Stimulated activated CD4-positive, alpha-beta T cell treated with anti-CD3 and anti-CD28 coated beads, Interleukin-2, amount 100 ng/mL, for 4 hours (primary cell): ENCODE measurements at regions not wholly inside any gene's neighbourhood (a gene's known extent, or its start where the extent isn't known, plus 50 kb on each side); places are given as distances from the start of the nearest gene placed in this dataset.

Experiments used
- DNase-seq: peaks from one replicate; pipeline ENCODE4 v3.0.0-alpha.2; 2020; ENCODE audit warnings: low read depth

DNA sequence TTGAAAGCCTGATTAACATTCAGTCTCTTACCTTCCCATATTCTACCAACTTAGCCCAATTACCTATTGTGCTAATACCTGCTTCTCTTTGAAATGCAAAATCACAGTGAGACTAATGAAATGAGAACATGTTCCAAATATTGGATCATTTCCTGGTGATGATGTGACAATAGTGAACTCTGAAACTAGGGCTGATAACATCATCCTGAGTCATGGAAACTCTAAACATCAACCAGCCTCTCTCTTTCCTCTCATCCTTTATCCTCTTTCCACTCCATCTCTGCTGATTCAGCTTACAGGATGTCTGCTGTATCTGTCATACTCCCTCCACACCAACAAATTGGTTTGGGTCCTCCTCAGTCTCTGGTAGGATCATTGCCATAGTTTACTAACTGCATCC, 98.8 kb upstream of the NCKAP5 start:
- no peak for DNase-seq

DNA sequence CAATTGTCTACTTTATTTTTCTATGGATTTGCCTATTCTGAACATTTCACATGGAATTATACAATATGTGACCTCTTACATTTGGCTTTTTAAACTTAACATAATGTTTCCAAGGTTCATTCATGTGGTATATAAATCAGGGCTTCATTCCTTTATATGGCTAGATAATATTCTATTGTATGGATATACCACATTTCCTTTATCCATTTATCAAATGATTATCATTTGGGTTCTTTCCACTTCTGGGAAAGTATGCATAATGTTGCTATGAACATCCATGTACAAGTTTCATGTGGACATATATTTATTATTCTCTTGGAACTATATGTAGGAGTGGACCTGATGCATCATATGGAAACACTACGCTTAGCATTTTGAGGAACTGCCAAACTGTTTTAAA, 99.7 kb upstream of the NCKAP5 start:
- no peak for DNase-seq

DNA sequence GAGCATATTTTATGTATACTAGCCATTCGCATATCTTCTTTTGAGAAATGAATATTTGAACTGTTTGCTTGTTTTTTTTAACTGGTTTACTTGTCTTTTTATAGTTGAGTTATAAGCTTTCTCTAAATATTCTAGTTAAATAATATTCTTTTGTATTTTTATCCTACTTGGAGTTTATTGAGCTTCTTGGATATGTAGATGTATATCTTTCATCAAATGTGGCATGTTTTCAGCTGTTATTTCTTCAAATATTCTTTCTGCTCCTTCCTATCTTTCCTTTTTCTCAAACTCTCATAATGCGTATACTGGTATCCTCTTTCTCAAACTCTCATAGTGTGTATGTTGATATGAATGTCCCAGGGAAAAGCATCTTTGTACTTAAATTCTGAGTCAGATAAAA, 100.3 kb upstream of the NCKAP5 start:
- DNase-seq: no peak

DNA sequence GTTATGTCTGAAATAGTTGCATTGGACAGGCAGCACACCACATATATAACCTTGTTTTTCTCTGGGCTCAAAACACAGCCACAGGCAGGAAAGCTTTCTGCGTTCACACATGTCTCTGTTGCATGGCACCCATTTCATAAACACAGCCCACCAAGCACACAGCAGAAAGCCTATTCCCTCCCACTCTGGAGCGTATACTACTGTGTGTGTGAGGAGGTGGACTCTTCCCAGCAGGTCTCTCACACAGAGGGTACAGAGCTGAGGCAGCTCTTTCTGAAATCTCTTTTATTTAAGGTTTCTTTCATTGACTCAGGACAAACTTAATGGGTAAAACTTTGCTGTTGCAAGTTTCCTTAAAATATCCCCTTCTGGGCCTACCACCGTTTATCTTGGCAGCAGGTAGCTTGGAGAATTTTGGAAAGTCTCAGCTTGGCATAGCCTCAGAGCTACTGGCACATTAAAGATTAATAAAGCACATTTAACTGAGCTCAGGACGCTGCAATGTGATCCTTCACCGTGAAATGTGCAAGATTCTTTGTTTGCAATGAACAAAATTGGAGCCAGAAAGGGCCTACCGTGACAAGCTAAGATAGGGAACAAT, 105.1 kb upstream of the NCKAP5 start:
- DNase-seq: no peak

DNA sequence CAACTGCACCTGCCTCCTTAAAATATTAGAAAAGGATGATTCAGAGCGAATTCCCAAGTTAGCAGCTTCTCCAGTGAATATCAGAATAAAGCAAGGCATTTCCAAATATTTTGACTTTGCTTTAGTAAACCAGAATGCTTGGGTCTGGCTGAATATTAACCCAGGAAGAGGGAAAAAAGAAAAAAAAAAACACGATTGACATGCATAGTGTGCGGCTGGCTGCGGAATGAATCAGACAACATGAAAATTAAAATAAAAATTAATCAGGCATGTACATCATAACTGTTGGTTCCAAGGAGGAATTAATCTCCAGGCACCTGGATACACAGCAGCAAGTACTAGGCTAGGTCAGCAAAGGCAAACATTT, 105.8 kb upstream of the NCKAP5 start:
- DNase-seq: no peak

DNA sequence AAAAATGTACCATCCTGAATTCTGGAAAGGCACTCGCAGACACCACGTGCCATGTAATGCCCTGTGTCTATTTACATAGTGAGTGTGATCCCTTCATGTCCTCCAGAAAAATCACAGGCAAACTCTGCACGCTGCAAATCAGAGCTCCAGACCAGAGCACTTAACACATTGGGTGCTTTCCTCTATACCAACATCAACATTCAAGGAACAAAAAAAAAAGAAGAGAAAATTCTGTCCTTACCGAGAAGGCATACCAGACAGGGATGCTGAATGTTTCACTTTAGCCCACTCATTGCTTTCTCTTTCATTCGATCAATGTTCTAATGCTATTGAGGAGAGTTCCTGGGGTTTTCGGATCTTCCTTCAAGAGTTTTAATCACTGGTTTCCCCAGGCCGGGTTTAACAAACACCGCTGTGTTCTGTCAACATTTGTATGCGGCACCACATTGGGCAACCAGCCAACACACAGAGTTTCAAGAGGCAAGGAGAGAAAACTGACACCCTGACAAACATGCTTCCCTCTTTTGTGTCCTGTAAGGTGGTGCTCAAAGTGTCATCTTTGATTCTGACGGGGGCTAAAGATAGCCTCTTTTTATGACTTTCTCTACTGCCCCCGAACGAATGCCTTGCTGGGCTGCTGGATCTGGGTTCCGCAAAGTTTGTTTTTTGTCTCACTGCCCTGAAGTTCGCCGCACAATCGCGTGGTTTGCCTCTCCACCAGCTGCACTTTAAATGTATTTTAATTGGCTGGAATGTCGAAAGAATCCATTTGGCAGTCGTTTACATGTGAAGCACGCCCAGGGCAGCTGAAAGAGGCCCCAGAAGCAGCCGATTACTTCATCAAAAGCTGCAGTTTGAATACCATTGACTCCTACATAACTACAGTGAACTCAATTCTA, 106.4 kb upstream of the NCKAP5 start:
- no peak for DNase-seq

DNA sequence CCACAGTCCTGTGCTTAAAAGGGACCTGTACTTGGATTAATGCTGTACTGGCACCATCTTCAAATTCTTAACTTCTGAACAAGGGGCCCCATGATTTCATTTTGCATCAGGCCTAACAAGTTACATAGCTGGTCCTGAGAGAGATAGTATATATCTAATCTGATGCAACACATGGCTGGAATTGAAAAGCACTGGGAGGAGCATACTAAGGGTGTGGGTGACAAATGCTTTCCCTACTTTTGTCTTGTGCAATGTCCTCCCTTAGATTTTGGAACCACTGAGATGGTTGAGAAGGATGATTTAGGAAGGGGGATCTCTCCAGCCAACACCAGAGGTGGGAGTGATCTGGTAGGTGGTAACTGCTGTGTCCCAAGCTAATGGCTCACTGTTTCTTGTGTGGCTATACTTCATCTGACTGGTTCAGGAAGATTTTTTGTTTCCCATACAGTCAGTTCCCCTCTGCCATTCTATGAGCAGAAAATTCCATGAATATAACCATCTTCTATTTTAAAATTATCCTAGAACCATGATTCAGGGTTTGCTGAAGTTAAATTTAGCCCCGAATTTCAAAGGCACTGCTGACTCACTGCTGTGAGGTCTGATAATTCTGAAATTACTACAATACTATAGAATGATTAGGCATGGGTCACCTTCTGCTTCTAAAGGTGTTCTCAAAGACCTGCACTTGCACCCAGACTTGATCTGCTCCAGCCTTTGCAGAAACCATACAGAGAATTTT, 108.3 kb upstream of the NCKAP5 start:
- DNase-seq: no peak

DNA sequence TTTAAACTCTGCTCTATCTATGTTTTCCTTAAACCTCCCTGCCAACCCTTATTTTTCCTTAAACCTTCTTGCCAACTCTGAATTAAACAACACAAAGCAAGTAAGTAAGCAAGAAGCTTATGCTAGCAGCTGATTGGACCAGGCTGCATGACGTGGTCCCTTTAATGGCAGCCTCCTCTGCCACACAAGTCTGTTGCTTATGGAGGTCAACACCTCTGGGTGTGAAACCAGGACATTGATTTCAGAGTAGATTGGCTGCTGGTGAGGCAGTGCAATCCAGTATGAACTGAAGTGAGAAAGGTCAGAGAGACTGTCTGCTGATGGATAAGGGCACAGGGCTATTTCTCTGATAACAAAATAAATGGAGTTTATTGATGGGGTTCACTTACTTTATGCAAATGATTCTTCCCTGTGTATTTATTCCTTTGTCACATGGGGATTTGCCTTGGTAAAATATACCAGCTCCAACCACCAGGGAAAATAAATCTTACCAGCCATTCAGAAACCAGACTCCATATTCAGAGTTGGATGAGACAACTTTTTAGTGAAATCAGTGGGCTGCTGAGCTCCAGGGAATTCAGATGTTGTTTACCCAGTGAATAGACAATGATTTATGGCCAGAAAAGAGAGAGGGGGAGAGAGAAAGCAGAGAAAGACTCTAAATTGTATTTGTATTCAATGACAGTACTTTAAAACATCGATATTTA, 112.2 kb upstream of the NCKAP5 start:
- no peak for DNase-seq

DNA sequence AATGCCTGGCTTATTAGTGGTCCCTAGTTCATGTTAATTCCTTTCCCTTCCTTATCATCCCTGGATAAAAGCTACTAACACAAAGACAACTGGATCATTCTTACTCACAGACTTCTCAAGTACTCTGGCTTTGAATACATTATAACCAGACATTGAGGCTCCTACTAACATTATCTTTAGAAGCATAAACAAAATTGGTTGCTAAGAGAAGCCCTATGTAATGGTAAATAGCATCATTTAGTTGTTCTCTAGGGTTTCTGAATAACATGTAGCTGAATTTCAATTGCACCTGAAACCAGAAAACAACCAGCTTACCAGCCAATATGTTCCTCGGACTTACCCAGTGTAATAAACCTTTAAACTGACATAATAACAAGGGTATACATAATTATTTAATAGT, 114.1 kb upstream of the NCKAP5 start:
- DNase-seq: no peak

DNA sequence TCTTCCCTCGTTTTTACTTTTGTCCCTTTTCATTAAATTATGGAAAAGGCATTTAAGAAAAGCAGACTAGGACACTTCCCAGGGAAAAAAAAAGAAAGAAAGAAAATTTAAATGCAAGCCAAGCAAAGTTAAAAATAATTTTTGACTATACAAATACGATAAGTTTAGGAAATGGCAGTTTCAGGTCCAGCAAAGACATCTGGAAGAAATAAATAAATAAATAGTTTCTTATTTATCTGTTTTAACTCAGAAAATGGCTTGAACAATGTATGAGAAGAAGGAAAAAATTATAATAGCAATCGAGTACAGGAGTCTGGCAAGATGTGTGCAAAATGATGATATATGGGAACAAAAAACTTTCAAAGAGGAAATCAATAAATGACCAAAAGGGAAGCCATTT, 114.6 kb upstream of the NCKAP5 start:
- DNase-seq: no peak

DNA sequence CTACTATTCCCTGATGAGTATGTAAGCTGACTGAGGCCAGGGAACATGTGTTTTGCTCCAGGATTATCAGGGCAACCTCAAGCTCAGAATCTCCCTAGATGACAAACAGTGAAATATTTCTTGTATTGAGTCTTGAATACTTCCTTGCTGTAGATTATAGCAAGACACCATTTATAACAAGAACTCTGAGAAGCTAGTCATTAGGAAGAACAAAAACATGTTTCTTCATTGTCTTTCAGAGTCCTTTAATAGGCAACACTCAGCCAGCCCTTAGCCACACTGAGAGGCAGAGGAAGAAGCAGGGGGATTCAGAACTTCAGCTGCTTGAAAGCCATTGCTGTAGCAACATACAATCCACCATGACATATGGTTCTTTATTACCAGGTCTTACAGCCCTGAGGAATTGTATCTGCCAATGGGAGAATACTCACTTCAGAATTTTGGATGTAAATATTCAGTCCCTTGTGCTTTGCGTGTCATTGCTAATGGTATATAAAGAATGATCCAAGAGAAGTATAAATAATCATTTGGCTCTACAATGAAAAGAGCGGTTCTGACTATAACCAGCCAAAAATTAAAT, 117.5 kb upstream of the NCKAP5 start:
- no peak for DNase-seq

DNA sequence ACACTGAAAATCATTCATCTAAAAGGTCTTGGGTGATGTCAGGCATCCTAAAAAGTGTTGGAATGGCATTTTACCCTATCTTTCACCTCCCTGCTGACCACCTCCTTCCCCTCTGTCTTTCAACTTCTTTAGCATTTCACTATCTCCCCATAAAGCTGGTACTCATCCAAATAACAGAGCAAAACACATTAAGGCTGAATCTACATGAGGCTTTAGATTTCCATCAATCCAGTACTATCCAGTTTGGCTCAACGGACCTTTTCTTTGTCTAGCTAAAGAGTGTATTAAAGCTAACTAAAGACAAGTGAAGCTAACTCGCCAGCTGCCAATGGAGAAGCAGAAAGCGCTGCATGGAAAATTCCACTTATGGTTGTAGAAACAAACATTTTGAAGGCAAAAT, 122.5 kb upstream of the NCKAP5 start:
- DNase-seq: no peak

DNA sequence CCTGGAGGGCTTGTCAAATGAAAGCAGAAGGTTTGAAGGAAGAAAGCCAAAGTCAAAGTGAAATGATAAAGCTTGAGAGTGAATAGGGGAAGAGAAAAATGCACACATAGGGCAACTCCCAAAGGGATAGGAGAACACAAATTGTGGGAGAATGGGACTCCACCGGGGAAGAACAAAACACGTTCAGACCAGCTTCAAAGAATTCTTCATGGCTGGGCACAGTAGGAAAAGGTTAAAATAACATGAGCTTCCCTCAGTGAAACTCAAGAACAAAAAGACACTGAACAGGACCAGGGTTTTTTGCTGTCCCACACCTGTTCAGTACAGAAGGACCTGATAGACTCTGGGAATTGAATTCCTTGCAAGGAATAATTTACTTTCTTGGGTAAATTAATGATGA, 123.1 kb upstream of the NCKAP5 start:
- DNase-seq: no peak

DNA sequence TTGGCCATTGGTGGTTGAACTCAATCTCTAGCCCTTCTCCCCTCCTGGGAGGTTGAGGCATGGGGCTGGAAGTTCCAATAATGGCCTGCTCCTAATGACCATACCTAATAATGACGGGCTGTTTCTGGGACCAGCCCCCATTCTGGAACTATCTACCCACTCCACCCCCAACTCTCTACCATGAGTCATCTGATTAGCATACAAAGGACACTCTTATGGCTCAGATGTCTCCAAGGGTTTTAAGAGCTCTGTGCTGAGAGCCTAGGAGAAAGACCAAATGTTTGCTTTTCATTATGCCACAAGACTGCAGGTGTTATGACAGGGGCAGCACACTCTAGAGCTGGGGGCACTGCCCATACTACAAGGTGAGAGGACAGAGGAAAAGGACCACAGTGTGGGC, 137.0 kb upstream of the NCKAP5 start:
- DNase-seq: no peak

DNA sequence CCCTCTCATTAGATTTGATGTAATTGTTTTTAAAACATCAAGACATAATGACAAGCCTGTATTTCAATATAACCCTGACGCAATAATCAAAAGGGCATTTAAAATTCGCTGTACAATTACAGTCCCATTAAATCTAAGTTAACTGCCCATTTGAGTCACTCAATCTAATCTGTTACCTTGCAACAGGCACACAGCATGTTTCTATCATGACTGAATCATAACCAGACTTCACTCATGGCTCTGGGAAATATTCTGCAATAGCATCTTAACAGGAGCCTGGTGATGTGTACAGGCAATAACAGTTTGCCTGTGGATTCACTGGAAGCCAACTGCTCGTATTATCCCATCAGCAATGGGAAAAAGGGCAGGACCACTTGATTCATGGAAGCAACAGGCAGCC, 142.3 kb upstream of the NCKAP5 start:
- no peak for DNase-seq

DNA sequence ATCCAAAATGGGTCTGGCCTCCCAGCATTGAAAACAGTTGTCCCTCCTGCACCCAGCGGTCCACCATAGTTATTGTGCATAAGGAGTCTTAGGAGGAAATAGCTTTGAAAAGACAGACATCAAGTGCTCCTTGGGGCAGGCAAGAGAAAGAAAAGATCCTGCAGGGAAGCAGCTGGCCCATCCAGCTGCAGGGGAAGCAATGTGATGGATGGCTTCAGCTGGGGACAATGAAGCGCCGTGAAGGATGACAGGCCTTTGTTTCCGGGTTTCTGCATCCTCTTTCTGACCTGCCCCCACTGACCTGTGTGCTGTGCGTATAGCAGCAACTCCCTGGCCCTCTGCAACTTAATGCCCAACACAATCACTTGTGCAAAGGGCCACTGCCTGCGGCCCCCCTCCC, 142.9 kb upstream of the NCKAP5 start:
- DNase-seq: no peak

DNA sequence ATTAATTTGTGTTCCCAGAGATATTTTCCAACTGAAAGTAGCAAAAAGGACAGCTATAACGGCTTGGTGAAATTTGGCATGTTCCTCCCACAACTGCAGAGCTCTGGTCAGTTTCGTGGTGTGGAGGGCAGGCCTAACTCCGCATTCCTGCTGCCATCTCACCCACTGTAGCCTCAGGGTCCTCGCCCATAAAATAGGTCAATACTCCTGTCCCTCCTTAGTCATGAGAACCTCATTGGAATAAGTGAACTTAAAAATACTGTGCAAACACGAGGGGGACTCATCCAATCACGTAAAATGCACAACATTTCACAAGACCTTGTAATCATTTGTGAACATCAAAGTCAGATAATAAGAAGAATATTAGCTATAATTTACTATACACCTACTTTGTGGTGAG, 143.5 kb upstream of the NCKAP5 start:
- DNase-seq: no peak

DNA sequence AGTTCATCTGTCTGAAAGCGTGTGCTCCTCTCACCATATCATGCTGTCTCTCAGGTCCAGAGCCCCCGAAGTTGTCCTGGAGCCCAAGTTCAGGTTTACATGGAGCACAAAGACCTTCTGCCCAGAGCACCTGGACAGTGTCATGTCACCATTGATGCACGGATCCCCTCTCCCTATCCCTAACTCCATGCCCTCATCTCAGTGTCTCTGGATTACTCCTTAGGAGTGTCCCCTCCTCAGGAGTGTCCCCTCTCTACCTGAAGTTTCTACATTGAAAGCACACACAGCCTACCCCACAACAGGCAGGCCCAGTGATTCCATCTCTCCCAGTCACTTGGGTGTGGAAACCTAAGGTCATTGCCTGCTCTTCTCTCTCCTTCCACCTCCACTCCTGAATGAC, 144.1 kb upstream of the NCKAP5 start:
- DNase-seq: no peak

DNA sequence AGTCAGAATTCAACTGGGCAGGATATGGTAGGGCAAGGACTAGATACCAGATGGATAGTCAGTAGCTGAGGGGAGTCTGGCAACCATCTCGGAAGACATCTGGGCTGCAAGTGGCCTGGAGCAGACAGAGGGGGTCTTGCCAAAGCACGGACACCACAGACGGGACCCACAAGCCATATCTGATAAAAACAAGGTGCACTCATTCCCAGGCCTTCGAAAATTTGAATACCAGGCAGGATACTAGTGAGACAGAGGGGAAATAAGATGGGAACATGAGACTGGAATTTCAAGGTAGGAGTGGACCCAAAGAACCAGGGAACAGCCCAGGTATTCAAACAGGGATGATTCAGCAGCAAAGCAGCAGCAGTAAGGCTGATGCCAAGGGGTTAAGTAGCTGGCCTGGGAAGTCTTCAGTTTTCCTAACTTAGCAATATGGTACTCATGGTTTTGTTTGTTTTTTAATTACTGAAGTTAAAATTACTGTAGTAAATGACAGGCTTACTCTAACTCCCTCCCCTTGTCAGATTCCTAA, 144.9 kb upstream of the NCKAP5 start:
- no peak for DNase-seq

DNA sequence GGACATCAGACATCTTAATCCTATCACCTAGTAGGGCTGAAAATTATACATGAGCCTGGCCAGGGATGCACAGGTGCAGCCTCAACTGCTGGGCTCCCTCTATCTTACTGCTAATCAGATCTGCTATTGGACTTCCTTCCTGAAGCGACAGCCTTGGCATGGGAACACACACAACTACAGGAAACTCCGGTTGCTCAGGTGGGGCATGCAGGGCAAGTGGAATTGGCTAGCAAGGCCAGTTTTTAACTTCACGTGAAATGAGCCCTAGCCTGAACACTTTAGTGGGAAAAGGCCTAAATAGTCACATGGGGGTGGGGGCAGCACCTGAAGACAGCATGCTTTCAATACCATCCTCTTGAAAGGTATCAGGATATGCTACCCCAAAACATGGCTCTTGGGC, 147.9 kb upstream of the NCKAP5 start:
- no peak for DNase-seq

DNA sequence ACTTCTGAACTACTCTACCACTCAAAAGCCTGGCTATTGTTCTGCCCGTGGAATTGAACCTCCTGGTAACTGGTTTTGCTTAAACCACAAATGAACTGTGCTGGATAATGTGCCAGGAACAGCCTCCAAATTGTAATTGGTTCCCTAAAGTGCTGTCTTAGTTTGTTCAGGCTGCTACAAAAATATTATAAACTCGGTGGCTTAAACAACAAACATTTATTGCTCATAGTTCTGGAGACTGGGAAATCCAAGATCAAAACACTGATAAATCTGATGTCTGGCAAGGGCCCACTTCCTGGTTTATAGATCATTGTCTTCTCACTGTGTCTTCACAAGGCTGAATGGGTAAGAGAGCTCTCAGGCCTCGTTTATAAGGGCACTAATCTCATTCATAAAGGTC, 149.2 kb upstream of the NCKAP5 start:
- no peak for DNase-seq

DNA sequence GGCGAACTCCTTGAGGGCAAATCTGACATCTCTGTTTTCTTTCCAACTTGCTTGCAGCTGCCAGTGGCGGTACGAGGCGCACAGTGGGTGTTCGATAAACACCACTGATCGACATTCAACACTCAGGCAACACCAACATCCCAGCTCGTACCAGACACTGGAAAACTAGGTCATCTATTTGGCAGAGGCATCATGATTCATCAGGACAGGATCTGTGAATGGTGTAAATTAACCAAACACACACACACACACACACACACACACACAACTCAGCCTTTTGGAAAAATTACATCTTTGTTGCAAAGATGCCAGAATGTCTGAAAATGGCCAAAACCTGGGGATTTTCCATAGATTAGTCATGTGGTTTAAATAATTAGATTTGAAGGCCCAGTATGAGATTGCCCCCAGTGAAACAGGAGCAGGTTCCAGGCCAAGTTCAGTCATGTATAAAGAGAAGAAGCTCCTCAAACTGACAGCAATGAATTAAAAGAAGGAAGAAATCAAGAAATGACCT, 150.5 kb upstream of the NCKAP5 start:
- no peak for DNase-seq
